HEK293T (cell line): ENCODE measurements at regions not wholly inside any gene's neighbourhood (a gene's known extent, or its start where the extent isn't known, plus 50 kb on each side); places are given as distances from the start of the nearest gene placed in this dataset.

Experiments used
- CTCF ChIA-PET: fragments of 350-600 bp; formaldehyde crosslinking; extraction: SDS; loops from one replicate; lab custom pipeline; 2021; ENCODE audit warnings: antibody characterized with exemption, inconsistent platforms; lab: Yijun Ruan, JAX
- POLR2A ChIA-PET: fragments of 350-600 bp; formaldehyde crosslinking; extraction: SDS; loops from one replicate; lab custom pipeline; 2020; ENCODE audit warnings: antibody characterized with exemption, inconsistent platforms; lab: Yijun Ruan, JAX
- DNase-seq: peaks from one replicate; pipeline ENCODE4 v3.0.0; 2012; ENCODE audit warnings: mixed read lengths; ENCODE audit errors: extremely low spot score
- ARNT ChIP-seq: fragments of 450-650 bp; IDR thresholded peaks from 2 replicates; pipeline ENCODE4 v1.6.1; 2017; ENCODE audit warnings: mild to moderate bottlenecking
- BHLHE40 ChIP-seq: fragments of 450-650 bp; IDR thresholded peaks from 2 replicates; pipeline ENCODE4 v1.6.1; 2016; ENCODE audit warnings: mild to moderate bottlenecking, moderate library complexity, borderline replicate concordance
- CTBP1 ChIP-seq: fragments of 450-650 bp; IDR thresholded peaks from 2 replicates; pipeline ENCODE4 v1.6.1; 2016; ENCODE audit warnings: borderline replicate concordance
- ELF4 ChIP-seq: fragments of 450-650 bp; IDR thresholded peaks from 2 replicates; pipeline ENCODE4 v1.6.1; 2017; ENCODE audit warnings: antibody characterized with exemption
- FOXA1 ChIP-seq: fragments of 450-650 bp; IDR thresholded peaks from 2 replicates; pipeline ENCODE4 v1.6.1; 2016; ENCODE audit warnings: mild to moderate bottlenecking
- FOXK2 ChIP-seq: fragments of 450-650 bp; IDR thresholded peaks from 2 replicates; pipeline ENCODE4 v1.6.1; 2016; ENCODE audit warnings: mild to moderate bottlenecking
- FOXM1 ChIP-seq: fragments of 450-650 bp; IDR thresholded peaks from 2 replicates; pipeline ENCODE4 v1.6.1; 2017; ENCODE audit warnings: mild to moderate bottlenecking, borderline replicate concordance
- HDGF ChIP-seq: fragments of 450-650 bp; IDR thresholded peaks from 2 replicates; pipeline ENCODE4 v1.6.1; 2017; ENCODE audit warnings: antibody characterized with exemption, borderline replicate concordance
- L3MBTL2 ChIP-seq: fragments of 450-650 bp; conservative IDR thresholded peaks from 2 replicates; pipeline ENCODE4 v1.6.1; 2016; ENCODE audit warnings: mild to moderate bottlenecking
- LEF1 ChIP-seq: fragments of 450-650 bp; IDR thresholded peaks from 2 replicates; pipeline ENCODE4 v1.6.1; 2017; ENCODE audit warnings: mild to moderate bottlenecking, borderline replicate concordance
- NFRKB ChIP-seq: fragments of 450-650 bp; IDR thresholded peaks from 2 replicates; pipeline ENCODE4 v1.6.1; 2016; ENCODE audit warnings: mild to moderate bottlenecking, moderate library complexity
- SP1 ChIP-seq: fragments of 450-650 bp; IDR thresholded peaks from 2 replicates; pipeline ENCODE4 v1.6.1; 2017
- SUZ12 ChIP-seq: fragments of 450-650 bp; IDR thresholded peaks from 2 replicates; pipeline ENCODE4 v1.6.1; 2016; ENCODE audit warnings: mild to moderate bottlenecking
- TARDBP ChIP-seq: fragments of 450-650 bp; IDR thresholded peaks from 2 replicates; pipeline ENCODE4 v1.6.1; 2016
- ZNF384 ChIP-seq: fragments of 450-650 bp; IDR thresholded peaks from 2 replicates; pipeline ENCODE4 v1.6.1; 2016
- TF ChIP-seq, protein P1 (sequence below): fragments of 450-650 bp; IDR thresholded peaks from 2 replicates; pipeline ENCODE4 v1.6.1; 2016

DNA sequence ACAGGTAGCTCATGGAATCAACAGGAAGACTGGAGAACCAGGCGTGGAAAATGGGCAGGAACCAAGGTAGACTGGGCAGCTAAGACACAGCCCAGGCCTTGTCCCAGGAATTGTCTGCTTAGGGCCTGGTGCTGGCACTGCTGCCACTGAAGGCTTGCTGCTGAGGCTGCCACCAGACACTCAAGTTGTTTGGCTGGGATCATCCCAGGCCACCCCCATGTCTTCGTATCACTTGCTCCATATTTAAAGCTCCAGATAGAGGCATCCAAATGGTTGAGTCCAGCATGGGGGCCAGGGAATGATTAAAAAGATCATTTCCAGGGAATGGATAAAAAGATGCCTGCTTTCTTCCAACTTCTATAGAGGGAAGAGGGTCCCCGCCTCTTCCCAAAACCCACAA lies 107.4 kb upstream of the GADD45A start:
- POLR2A ChIA-PET, result no interaction called here

GRCh38 chr1:67578397-67579020 lies 106.5 kb upstream of the GADD45A start:
- POLR2A ChIA-PET, result no interaction called here

More for the DNA sequence above, 107.4 kb upstream of the GADD45A start:
- CTCF ChIA-PET, result interaction anchor here (1.4 to 1.7 kb wide), 2 partner anchors 16 to 182 kb away, joined by 3 to 6 read pairs; no protein-coding TSS in a partner anchor
- no peak for DNase-seq
- TF ChIP-seq CTBP1, result no peak
- TF ChIP-seq FOXM1, result no peak
- TF ChIP-seq NFRKB, result no peak
- TF ChIP-seq LEF1, result no peak
- TF ChIP-seq FOXA1, result no peak
- no peak for TF ChIP-seq FOXK2
- TF ChIP-seq ZNF384, result no peak
- TF ChIP-seq HDGF, result no peak
- TF ChIP-seq, protein P1, sequence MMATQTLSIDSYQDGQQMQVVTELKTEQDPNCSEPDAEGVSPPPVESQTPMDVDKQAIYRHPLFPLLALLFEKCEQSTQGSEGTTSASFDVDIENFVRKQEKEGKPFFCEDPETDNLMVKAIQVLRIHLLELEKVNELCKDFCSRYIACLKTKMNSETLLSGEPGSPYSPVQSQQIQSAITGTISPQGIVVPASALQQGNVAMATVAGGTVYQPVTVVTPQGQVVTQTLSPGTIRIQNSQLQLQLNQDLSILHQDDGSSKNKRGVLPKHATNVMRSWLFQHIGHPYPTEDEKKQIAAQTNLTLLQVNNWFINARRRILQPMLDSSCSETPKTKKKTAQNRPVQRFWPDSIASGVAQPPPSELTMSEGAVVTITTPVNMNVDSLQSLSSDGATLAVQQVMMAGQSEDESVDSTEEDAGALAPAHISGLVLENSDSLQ, result no peak
- TF ChIP-seq ELF4, result no peak
- TF ChIP-seq SP1, result no peak
- TF ChIP-seq SUZ12, result no peak
- TF ChIP-seq TARDBP, result no peak
- TF ChIP-seq L3MBTL2, result no peak
- no peak for TF ChIP-seq BHLHE40
- no peak for TF ChIP-seq ARNT

GRCh38 chr1:67579623-67580394 lies 105.2 kb upstream of the GADD45A start:
- ChIA-PET POLR2A (no interaction called here), CTCF (interaction anchor here (0.8 kb wide), 1 partner anchor 8 kb away, joined by 4 read pairs; no protein-coding TSS in a partner anchor)
- no peak for DNase-seq
- TF ChIP-seq FOXA1 (no peak), HDGF (no peak), ARNT (no peak), SUZ12 (no peak), ZNF384 (no peak), NFRKB (no peak), LEF1 (no peak), CTBP1 (no peak), L3MBTL2 (no peak), FOXM1 (no peak), ELF4 (no peak), FOXK2 (no peak)

More at GRCh38 chr1:67578397-67579020, 106.5 kb upstream of the GADD45A start:
- TF ChIP-seq FOXK2 (no peak), CTBP1 (no peak), LEF1 (no peak), NFRKB (no peak), FOXA1 (no peak), SUZ12 (no peak), TARDBP (no peak), ELF4 (no peak), HDGF (no peak), ARNT (no peak), ZNF384 (no peak)
- TF ChIP-seq, protein P1, result no peak
- CTCF ChIA-PET, result interaction anchor here (1.4 to 1.7 kb wide), 2 partner anchors 17 to 182 kb away, joined by 3 to 6 read pairs; no protein-coding TSS in a partner anchor
- DNase-seq, result no peak

GRCh38 chr1:67580691-67581403 lies 104.2 kb upstream of the GADD45A start:
- POLR2A ChIA-PET, result interaction anchor here (2.4 kb wide), 1 partner anchor 104 kb away, joined by 7 read pairs; the partner anchor contains the start of gene GADD45A
- TF ChIP-seq HDGF (no peak), NFRKB (no peak), SUZ12 (no peak), CTBP1 (no peak), TARDBP (no peak), L3MBTL2 (no peak), SP1 (no peak), ARNT (no peak)
- no peak for DNase-seq
- CTCF ChIA-PET, result interaction anchor here (0.6 to 1.3 kb wide), 4 partner anchors 9 to 343 kb away, joined by 3 to 4 read pairs (median 4); no protein-coding TSS in a partner anchor

- no peak for DNase-seq
- ChIA-PET POLR2A (interaction anchor here (2.4 kb wide), 1 partner anchor 102 kb away, joined by 7 read pairs; the partner anchor contains the start of gene GADD45A), CTCF (interaction anchor here (0.6 kb wide), 2 partner anchors 14 to 184 kb away, joined by 3 read pairs; no protein-coding TSS in a partner anchor)
- TF ChIP-seq FOXM1 (no peak), CTBP1 (no peak), SUZ12 (no peak), LEF1 (no peak), L3MBTL2 (no peak), FOXK2 (no peak), SP1 (no peak), ZNF384 (no peak)
Observed at GRCh38 chr1:67582625-67583461, 102.2 kb upstream of the GADD45A start.
